GM12891 (cell line): ENCODE measurements at regions not wholly inside any gene's neighbourhood (a gene's known extent, or its start where the extent isn't known, plus 50 kb on each side); places are given as distances from the start of the nearest gene placed in this dataset.

ENCODE experiments used
- POLR2A ChIP-seq: IDR thresholded peaks from 2 replicates; pipeline ENCODE4 v1.6.1; 2011; ENCODE audit warnings: low read depth, low read length, control low read depth
- POLR2AphosphoS5 ChIP-seq: IDR thresholded peaks from 2 replicates; pipeline ENCODE4 v1.6.1; 2011; ENCODE audit warnings: low read depth, low read length, control low read depth
- POU2F2 ChIP-seq: IDR thresholded peaks from 2 replicates; pipeline ENCODE4 v1.6.1; 2011; ENCODE audit warnings: low read depth, mild to moderate bottlenecking, control low read depth, low read length, moderate library complexity
- SPI1 ChIP-seq: IDR thresholded peaks from 2 replicates; pipeline ENCODE4 v1.6.1; 2011; ENCODE audit warnings: low read depth, low read length, control low read depth

- TF ChIP-seq POLR2A, result no peak
- TF ChIP-seq SPI1, result no peak
- TF ChIP-seq POU2F2, result no peak
- no peak for TF ChIP-seq POLR2AphosphoS5
These were observed 320.8 kb upstream of the SGCD start for GRCh38 chr5:156006026-156006647.
